ENCODE measurements at regions not wholly inside any gene's neighbourhood (a gene's known extent, or its start where the extent isn't known, plus 50 kb on each side); places are given as distances from the start of the nearest gene placed in this dataset.

DNA sequence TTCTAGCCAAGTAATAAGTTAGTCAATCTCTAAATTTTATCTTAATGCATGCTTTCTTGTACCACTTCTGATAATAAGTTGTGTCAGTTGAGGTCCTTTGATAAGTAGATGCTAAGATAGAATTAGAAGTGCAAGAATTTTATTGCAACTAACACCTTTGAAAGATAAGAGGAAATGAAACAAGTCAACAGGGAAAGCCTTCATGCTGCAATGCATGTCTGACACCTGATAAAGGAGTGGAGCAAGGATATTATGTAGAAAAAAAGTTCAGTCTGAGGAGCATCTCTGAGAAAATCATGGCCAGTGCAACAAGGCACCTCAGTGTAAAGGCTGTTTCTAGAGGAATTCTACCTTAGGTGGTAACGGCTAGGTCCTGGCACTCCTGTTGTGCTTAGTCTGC is 210.7 kb upstream of the PPP1R2C start:
- TF ChIP-seq, protein P1, sequence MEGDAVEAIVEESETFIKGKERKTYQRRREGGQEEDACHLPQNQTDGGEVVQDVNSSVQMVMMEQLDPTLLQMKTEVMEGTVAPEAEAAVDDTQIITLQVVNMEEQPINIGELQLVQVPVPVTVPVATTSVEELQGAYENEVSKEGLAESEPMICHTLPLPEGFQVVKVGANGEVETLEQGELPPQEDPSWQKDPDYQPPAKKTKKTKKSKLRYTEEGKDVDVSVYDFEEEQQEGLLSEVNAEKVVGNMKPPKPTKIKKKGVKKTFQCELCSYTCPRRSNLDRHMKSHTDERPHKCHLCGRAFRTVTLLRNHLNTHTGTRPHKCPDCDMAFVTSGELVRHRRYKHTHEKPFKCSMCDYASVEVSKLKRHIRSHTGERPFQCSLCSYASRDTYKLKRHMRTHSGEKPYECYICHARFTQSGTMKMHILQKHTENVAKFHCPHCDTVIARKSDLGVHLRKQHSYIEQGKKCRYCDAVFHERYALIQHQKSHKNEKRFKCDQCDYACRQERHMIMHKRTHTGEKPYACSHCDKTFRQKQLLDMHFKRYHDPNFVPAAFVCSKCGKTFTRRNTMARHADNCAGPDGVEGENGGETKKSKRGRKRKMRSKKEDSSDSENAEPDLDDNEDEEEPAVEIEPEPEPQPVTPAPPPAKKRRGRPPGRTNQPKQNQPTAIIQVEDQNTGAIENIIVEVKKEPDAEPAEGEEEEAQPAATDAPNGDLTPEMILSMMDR (IDR thresholded peaks at IDR 0.05): no peak
- no peak for ATAC-seq

DNA sequence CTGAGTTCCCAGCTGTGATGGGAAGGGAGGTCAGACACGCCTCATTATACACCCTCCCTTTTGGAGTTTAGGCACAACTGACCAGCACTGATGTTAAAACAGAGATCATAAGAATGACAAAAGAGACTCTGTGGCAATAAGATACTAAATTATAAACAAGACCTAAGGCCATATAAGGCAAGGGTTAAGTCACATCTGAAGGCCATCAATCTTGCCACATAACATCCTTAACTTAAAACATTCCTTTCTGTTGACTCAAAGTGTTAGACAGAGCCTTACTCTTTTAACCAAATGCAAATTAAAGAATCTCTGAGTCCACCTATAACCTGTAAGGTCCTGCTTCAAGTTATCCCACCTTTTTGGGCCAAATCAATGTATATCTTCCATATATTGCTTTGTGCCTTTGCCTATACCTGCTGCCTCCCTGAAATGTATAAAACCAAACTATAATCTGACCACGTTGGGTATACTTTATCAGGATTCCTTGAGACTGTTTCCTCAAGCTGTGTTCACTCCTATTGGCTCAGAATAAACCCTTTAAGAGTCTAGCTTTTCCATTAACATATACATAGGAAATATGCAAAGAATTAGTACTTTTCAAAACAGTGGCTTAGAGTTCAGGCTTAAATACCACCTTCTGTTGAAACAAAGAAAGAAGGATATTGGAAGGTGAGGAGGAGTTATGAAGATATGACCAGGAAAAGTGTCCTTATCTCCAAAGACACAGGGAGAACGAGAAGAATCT is 214.4 kb upstream of the PPP1R2C start:
- ATAC-seq: no peak
- no peaks in the 10 kb centered on the region for H3K4me1 ChIP-seq (ENCODE audit: low read depth)
- DNase-seq: no peak
- no peaks in the 10 kb centered on the region for H3K36me3 ChIP-seq (ENCODE audit: low read depth)
- TF ChIP-seq, protein P1 (IDR thresholded peaks at IDR 0.05): no peak
- H3K9me3 ChIP-seq: no peaks in the 10 kb centered on the region
- no peak overlapping the region for H3K4me3 ChIP-seq
- intact Hi-C loops (cut with DNase I, micrococcal nuclease): no loop called here

More for the DNA sequence above, 210.7 kb upstream of the PPP1R2C start:
- H3K4me3 ChIP-seq: no peak overlapping the region
- H3K36me3 ChIP-seq (ENCODE audit: low read depth): no peaks in the 10 kb centered on the region
- DNase-seq: no peak
- no peaks in the 10 kb centered on the region for H3K9me3 ChIP-seq
- intact Hi-C loops (cut with DNase I, micrococcal nuclease): no loop called here
- H3K4me1 ChIP-seq (ENCODE audit: low read depth): no peaks in the 10 kb centered on the region

DNA sequence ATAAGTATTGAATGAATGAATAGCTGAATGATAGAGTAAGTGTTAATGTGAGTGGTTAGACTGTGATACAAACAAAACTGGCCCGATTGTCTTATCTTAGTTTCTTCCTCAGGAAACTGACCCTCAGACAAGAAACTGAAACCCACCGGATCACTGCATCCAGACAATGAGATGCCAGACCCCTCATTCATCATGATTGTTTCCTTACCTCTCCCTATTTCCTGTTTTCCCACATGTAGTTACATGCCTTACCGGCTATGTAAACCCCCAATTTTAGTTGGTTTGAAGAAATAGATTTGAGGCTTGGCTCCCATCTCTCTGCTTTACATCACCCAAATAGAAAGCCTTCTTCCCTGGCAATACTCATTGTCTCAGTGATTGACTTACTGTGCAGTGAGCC is 218.9 kb upstream of the PPP1R2C start:
- Histone ChIP-seq H3K4me1 (ENCODE audit: low read depth) (no peaks in the 10 kb centered on the region), H3K36me3 (ENCODE audit: low read depth) (no peaks in the 10 kb centered on the region), H3K4me3 (no peak overlapping the region), H3K9me3 (no peaks in the 10 kb centered on the region)
- no peak for ATAC-seq
- intact Hi-C loops (cut with DNase I, micrococcal nuclease): no loop called here
- TF ChIP-seq, protein P1 (IDR thresholded peaks at IDR 0.05): no peak
- DNase-seq: no peak

DNA sequence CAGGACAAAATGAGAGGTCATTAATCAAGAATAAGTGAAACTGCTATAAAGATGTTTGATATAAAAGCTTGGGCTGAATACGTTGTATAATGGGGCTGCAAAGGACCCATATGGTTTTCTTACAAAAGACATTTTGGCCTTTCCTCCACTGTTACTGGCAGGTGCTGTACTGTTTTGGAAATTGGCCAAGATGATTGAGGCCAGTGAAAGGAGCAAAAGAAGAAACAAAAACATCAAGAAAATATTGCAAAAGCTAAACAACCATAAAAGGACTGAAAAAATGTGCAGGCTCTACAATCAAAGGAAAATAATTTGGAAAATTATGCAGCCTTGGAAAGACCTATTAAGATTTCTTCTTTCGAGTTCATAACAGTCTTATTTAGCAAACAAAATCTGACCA is 222.2 kb upstream of the PPP1R2C start:
- no peaks in the 10 kb centered on the region for H3K9me3 ChIP-seq
- intact Hi-C loops (cut with DNase I, micrococcal nuclease): no loop called here
- TF ChIP-seq, protein P1 (IDR thresholded peaks at IDR 0.05): no peak
- H3K4me1 ChIP-seq (ENCODE audit: low read depth): no peaks in the 10 kb centered on the region
- H3K4me3 ChIP-seq: no peak overlapping the region
- H3K36me3 ChIP-seq (ENCODE audit: low read depth): no peaks in the 10 kb centered on the region
- DNase-seq: no peak
- no peak for ATAC-seq

DNA sequence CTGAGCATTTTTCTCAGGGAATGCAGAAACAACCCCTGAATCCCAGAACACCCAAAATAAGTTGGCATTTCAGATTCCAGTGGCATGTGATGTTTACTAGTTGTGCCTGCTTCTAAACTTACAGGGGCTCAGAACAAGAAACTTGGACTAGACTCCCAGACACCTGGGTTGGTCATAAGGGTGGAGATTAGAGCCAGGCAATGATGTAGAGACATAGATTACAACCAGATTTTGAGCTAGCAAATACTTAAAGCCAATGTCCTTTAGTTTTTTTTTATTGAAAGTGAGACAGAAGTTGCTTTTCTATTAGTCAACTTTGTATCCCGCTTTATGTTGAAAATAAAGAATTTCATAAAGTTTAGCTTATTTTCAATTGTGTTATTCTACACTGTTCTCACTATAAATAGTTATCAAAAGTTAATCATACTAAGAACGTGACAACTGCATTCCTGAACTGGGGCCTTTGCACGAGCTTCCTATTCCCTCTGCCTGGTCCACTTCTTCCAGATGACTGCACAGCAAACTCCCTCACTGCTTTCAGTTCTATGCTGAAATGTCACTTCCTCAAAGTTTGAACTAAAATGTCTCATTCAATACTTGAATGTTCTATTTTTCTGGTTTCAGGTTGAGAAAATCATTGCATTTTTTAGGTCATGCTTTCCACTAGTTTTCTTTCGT is 224.7 kb upstream of the PPP1R2C start:
- Histone ChIP-seq H3K36me3 (ENCODE audit: low read depth) (no peaks in the 10 kb centered on the region), H3K4me3 (no peak overlapping the region), H3K9me3 (no peaks in the 10 kb centered on the region), H3K4me1 (ENCODE audit: low read depth) (no peaks in the 10 kb centered on the region)
- DNase-seq: no peak
- TF ChIP-seq, protein P1 (IDR thresholded peaks at IDR 0.05): no peak
- no peak for ATAC-seq
- intact Hi-C loops (cut with DNase I, micrococcal nuclease): no loop called here

Measured in mucosa of descending colon (tissue), 3 donors.